AG08396 (cell line): ENCODE measurements at regions not wholly inside any gene's neighbourhood (a gene's known extent, or its start where the extent isn't known, plus 50 kb on each side); places are given as distances from the start of the nearest gene placed in this dataset.
"Not testable (repeated sequence)": the region's sequence is repeated elsewhere in the genome, so short reads cannot be mapped to it uniquely, and the experiment has no call there.

Experiments used
- DNase-seq: peaks from one replicate; pipeline ENCODE4 v3.0.0; 2012; ENCODE audit warnings: low spot score, mixed read lengths

DNA sequence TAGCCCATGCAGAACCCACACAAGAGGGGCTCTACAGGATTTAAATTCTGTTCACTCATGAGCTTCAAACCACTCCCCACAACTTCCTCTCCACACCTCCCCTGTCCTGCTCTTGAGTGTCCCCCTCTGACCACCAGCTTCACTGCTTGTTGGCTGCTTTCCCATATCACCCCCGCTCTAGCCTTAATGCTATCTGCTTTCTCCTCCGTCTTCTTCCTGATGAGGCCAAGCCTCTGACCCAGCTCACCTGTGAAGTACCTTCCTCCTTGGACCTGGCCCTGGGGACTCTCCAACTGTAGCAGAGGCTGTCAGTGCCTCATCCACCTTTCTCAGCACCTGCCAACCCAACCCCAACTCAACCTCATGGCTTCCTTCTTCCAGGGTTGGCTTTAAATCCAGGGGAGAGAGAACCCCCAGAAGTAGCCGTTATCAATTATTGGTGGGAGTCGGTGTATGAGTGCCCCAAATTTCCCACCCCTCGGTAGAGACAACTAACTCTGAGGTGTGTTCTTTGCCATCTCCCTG is 174.8 kb downstream of the MINAR1 start:
- no peak for DNase-seq

DNA sequence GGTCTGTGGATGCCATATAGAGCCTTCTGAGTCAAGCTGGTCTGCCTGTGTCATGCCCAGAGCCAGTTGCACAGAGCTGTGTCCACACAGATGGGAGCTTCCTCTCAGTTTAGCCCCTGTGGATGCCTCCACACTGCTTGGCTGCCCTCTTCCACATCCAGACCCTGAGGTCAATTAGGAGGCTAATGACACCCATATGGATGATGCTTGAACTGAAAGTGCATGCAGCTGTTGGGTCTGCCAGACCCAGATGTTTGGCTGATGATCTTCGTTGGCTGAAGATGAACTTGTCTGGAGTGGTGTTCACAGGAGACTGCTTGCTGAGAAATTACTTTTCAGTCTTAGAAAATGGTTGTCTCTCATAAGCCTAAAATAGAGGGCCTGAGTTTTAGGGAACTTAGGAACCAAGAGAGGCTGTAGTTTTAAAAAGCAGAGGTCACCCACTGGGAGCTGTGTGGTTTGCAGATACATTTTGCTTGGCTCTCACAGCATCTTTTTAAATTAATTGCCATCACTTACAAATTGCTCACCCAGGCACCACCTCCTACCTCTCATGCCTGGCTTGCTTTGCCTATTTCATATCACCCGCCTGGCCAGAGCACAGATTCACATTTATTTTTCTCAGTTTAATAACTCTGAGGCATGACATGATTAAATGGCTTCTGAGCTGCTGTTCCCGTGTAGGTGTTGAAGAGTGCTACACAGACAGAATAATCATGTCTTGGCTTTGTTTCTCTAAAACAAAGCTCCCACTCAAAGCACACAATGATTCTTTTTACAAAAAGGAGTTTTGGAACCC is 176.1 kb downstream of the MINAR1 start:
- no peak for DNase-seq

DNA sequence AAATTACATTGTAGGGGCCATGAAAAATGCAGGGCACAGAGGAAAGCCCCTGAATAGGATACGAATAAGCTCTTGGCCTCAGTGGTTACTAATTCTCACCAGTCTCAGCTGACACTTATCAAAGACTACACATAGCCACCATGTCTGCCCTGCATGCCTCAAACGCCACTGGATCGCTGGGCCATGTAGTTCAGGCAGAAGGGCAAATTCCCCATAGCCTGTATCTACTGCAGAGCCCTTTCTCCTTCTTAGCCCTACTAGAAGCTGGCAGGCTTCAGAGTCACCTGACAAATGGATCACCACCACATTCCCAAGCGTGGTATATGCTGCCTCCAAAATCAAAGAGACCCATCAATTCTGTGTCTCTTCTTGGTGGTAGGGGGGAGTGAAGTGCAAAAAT is 177.4 kb downstream of the MINAR1 start:
- no peak for DNase-seq

DNA sequence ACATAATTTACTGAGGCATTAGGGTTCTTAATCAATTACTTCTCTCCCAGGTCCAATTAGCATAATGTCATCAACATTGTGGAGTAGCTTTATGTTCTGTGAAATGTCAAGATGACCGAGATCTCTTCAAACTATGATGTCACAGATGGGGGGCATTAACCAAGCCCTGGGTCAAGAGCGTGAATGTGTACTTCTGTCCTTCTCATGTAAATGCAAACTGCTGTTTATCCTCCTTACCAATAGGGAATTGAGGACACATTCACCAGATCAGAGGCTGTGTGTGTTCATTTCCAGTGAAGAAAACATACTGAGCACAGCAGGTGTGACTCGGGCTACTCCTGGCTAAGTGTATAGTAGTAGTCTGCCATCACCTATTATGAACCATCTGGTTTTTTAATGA is 177.9 kb downstream of the MINAR1 start:
- DNase-seq: no peak

DNA sequence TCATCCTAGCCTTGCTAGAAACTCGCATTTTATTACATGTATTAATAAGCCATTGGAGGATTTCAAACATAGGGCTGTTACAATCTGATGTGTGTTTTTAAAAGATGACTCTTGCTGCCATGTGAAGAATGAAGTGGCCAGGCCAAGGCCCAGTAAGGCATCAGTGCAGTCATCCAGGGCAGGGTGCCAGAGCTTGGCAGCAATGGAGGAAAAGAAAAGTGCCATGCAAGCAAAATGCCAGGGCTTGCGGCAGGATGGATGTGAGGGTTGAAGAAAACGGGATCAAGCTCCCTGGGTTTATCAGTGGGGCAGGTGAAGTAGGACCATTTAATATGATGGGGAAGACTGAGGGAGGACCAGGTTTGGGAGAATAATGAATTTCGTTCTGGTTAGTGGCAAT is 183.6 kb downstream of the MINAR1 start:
- DNase-seq: no peak

DNA sequence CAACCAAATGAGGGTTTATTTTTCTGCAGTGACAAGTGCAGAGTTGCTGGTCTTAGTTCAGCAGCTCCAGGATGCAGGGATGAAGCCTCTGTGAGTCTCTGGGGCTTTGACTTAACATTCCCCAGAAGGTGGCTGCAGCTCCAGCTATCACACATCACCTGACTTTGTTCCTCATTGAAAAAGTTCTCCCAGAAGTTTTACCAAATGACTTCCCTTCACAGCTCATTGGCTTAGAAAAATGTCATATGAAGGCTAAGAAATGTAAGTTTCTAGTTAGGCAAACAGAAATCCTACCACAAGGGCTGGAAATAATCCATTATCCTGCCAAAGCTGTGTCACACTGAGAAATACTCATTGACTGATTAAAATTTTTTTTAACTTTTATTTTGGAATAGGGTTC is 184.9 kb downstream of the MINAR1 start:
- no peak for DNase-seq

DNA sequence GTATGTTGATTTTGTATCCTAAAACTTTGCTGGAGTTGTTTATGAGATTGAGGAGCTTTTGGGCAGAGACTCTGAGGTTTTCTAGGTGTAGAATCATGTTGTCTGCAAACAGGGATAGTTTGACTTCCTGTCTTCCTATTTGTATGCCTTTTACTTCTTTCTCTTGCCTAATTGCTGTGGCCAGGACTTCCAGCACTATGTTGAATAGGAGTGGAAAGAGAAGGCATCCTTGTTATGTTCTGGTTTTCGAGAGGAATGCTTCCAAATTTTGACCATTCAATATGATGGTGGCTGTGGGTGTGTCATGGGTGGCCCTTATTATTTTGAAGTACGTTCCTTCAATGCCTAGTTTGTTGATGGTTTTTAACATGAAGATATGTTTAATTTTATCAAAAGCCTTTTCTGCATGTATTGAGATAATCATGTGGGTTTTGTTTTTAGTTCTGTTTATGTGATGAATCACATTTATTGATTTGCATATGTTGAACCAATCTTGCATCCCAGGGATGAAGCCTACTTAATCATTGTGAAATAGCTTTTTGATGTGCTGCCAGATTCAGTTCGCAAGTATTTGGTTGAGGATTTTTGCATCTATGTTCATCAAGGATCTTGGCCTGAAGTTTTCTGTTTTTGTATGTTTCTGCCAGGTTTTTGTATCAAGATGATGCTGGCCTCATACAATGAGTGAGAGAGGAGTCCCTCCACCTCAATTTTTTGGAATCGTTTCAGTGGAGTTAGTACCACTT is 188.1 kb downstream of the MINAR1 start:
- no peak for DNase-seq

DNA sequence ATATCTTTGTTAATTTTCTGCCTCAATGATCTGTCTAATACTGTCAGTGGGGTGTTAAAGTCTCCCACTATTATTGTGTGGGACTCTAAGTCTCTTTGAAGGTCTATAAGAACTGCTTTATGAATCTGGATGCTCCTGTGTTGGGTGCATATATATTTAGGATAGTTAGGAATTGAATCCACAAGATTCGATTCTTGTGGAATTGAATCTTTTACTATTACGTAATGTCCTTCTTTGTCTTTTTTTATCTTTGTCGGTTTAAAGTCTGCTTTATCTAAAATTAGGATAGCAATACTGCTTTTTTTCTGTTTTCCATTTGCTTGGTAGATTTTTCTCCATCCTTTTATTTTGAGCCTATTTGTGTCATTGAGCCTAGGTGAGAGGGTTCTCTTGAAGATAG is 189.7 kb downstream of the MINAR1 start:
- not testable (repeated sequence) for DNase-seq

DNA sequence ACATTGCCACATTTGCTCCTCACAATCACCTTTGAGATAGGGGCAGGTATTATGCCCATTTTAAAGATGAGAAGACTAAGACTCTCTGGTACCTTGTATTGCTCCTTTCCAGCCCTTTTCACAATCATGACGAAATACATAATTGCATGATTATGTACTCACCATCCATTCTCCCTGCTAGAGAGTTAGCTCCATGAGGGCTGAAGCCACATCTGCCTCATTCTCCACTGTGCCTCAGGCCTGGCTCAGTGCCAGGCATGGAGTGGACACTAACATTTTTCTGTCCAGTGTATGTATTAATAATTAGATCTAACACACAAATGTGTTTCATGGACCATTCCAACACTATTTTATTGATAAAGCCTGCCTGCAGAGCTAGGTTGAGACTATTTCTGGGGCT is 191.4 kb downstream of the MINAR1 start:
- no peak for DNase-seq

DNA sequence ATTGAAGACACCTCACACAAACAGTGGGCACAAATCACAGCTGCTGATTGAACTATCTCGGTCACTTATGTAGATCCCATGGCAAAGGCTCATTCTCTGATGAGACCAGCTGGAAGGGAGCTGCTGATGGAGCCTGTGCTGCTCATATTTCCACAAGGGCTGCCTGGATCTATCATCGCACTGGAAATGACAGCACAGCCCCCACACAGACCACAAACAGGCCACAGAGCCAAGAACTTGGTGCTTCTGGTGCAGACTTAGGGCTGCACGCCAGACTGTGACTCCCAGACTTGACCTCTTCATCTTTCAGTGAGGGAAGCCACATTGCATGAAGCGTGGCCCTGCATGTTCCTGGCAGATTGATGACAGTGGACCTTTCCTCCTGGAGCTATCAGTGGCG is 197.6 kb downstream of the MINAR1 start:
- peak; percentile 10 for DNase-seq

DNA sequence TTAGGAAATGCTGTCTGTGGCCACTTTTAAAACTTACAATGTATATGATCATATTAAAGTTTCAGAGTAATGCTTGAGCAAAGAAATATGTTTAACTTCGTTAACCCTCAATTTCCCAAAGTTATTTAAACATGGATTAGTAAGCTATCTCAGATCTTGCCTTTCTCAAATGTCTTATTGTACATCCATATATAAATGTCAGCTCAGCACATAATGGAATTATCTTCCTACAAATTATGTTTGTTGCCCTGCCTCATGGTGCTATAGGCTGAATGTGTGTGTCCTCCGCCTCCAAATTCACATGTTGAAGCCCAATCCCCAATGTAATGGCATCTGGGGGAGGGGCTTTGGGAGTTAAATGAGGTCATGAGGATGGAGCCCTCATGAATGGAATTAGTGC is 200.3 kb downstream of the MINAR1 start:
- no peak for DNase-seq

DNA sequence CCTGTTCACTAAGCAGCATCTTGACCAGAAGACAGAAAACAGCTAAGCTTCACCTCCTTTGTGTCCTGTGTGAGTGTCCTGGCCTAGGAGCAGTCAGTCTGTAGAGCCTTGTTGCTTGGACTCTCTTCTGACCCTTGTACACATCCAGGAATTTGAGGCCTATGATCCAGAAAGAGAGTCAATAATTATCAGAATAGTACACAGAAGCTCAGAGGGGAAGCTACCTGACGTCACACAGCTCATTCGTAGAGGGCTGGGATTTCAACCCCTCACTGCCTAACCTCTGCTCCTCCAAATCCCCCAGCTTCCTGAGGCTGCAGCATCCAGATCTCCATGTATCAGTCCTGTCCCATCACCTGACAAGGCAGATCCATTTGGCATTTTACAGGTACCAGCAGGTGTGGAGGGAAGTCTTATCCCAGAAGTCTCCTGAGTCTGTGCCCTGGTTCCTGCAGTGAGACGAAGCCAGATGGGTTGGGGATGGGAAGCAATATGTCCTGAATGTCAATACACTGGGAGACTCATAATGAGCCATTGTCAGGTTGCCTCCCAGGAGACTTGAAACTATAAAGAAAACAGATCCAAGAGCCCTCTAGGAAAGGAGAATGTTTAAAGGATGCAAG is 203.1 kb downstream of the MINAR1 start:
- no peak for DNase-seq

DNA sequence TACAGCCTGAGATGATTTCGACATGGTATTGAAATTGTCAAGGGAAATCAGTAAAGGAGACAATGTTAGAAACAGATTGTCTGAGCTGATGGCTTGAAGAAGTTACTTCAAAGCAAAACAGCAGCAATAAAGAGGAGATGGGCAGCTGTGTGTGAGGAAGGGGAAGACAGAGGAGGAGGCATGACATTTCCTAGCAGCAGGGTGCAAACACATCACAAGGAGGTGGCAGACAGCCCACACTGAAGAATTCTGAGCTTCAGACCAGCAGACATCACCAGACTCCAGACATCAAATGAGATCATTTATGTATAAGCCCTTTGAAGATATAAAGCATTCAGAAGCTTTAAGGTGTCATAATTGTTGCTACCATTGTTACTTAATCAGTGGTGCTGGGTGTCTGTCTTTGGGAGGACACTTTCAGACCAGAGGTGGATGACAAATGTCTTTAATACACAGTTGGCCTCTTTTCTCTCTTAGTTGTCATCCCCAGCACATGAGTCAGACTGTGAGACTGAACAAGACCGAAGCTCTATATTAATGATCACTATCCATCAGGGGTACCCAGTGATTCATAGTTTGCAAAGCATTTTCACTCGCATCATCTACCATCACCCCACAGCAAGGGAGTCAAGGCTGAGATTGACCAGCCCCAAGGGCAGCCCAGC is 203.9 kb downstream of the MINAR1 start:
- DNase-seq: no peak

DNA sequence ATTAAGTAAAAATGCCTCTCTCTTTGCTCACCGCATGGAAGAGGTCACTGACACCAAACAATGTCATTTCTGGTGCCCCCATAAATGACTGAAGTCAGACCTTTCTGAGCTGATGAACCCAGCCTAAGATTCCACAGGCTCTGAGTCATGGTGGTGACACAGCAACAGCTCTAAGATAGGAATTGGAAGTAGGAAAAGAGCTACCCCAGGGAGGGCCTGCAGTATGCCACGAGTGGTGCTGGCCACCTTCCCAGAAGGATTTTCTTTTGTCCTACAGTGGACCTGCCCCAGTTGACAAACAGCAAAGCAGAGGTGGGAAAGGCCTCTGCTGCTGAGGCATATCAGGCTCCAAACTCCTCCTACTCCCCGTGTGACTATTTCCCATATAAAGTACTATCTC is 208.1 kb downstream of the MINAR1 start:
- peak; percentile 73 for DNase-seq

DNA sequence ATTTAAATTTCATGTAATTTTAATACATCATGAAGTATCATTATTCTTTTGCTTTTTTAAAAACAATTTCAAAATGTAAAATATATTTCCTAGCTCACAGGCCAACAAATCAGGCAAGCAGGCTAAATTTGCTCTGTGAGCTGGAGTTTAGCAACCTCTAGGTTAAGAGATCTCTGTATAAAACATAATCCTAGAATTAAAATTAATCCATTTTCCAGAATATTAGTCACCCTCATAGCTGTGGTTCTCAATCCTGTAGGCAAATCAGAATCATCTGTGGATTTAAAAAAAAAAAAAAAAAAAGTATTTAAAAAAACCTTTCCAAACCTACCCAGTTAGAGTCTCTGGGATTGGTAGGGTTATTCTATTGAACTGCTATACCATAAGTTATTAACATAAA is 209.7 kb downstream of the MINAR1 start:
- no peak for DNase-seq

DNA sequence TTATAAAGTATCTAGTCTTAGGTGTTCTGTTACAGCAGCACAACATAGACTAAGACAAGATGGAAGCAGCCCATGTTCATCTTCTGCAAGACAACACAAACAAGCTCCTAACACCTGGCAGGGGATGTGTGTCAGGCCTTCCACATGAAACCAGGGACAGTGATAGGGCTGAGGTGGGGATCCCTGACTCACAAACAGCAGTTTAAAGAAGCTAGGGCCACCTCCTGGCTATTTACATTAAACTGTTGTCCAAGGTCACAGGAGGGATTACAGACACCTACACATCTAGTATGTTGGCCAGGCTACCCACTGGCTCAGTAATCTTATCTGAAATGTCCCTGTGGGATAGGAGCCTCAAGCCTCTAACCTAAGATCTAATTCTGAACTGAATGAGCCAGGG is 211.3 kb downstream of the MINAR1 start:
- no peak for DNase-seq

DNA sequence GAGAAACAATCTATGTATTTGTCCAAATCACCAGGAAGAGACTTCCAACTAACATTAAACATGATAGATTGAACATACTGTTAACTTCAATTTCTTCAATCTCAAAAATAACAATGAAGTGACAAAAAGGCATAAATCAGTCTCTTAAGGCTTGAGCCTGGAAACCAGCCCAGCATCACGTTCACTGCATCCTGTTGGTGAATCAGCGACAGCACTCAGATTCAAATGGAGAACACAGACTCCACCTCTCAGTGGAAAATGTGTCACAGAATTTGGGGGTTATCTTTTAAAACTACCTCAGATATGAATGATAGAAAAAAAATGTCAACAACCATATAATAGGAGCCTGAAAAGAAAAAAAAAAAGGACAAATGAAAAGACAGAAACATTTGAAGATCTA is 212.0 kb downstream of the MINAR1 start:
- peak; percentile 37 for DNase-seq

DNA sequence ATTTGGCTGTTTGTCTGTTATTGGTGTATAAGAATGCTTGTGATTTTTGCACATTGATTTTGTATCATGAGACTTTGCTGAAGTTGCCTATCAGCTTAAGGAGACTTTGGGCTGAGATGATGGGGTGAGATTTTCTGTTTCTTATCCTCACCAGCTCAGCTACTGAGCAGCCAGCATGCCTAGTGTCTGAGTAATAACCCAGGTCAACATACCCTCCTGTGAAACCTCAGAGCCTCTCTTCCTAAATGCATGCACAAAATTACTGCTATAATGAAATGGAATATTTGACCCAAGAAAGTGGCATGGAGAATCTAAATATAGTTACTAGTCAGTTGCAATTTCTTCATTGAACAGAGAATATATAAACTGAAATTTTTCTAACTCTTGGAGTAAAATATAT is 220.8 kb downstream of the MINAR1 start:
- not testable (repeated sequence) for DNase-seq

DNA sequence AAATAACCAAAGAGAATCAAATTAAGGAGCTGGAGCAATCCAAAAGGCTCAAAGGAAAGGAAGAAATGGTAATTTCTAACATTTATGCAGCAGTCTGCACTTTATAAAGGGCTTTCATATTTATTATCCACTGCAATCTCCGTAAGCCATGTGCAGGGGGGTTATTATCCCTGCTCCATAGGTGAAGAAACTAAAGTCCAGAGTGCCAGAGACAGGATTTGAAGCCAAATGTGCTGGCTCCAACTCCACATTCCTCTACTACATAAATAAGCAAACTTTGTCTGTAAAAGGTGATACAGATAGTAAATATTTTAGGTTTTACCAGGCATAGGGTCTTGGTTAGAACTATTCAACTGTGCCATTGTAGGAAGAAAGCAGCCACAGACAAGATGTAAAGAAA is 221.4 kb downstream of the MINAR1 start:
- no peak for DNase-seq

DNA sequence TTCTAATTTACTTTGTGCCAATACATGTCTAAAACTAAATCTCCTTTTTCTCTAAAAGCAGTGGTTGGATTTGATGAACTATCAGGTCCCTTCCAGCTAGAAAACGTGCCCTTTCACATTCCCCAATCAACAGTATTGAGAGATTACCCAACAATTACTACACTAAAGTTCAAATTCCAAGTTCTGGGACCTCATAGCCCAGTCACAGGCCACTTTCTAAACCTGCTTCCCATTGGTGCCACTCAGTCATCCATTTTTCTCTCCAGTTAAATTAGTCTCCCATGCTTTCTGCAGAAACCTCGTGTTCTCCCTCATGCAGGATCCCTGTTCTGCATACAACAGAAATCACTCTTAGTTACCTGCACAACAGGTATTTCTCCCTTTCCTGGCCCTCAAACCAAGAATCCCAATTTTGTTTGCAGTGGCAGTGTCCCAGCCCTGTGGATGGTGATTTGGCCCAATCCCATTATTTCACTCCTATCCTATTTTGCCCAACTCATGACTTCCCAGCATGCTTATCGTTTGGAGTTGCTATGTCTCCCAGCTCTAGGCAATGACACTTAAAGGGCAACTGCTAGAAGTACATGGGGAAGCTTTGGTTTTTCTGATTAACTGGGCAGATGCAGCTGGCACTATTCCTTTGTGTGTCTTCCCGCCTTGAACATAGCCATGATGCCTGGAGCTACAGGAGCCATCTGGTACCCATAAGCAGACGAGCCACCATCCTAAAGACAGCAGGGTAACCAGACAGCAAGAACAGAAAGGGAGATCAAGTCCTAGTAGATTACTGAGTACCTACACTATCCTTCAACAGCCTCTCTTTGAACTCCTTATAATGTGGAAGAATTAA is 224.2 kb downstream of the MINAR1 start:
- no peak for DNase-seq

DNA sequence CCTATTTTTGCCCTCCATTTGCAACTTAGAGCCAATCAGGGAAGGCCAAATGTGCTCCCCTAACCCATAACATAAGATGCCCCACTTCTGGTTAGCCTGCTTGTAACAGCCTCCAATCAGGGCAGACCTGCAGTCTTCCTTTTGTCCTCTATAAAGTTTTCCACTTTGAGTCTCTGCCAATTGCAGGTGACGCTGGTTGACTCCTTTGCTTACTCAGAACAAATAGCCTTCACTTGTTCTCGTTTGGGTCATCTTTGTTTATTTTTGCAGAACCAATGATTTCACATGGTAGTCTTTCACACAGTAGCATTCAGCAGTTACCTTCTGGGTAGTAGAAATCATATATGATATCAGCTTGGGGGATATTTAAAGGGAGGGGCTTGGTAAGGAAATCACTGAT is 225.6 kb downstream of the MINAR1 start:
- no peak for DNase-seq

DNA sequence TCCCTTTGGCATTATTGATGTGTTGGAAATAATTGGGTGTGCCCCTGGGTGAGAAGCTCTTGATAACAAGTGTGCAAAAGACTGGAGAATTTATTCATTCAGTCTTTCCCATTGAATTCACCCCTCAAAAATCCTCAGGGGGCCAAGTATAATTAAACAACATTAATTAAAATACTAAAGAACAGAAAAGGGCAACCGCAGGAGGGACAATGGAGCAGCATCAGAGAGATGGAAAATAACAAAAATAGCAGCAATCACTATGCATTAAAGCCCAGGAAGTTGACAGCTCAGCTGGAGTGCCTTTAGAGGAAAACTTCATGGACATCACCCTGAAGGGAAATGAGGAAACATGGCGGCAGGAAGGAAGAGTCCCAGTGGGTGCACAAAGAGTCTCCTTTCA is 227.6 kb downstream of the MINAR1 start:
- no peak for DNase-seq
